Fibroblast of mammary gland (primary cell): ENCODE measurements at regions not wholly inside any gene's neighbourhood (a gene's known extent, or its start where the extent isn't known, plus 50 kb on each side); places are given as distances from the start of the nearest gene placed in this dataset.
A peak's percentile ranks its signal among the peaks of the same experiment; 100 is the strongest.

ENCODE experiments used
- DNase-seq: peaks from one replicate; pipeline ENCODE4 v3.0.0-alpha.2; 2010; ENCODE audit warnings: low read depth
- H3K4me3 ChIP-seq: 2 replicates; pipeline ENCODE4 v1.5.1; 2011; ENCODE audit warnings: low read depth, mild to moderate bottlenecking, low read length, moderate library complexity; ENCODE audit not compliant: control insufficient read depth
- CTCF ChIP-seq: conservative IDR thresholded peaks from 2 replicates; pipeline ENCODE4 v1.5.1; 2011; ENCODE audit warnings: low read depth, low read length, inconsistent platforms; ENCODE audit not compliant: control insufficient read depth, insufficient read depth

GRCh38 chr2:123717636-123718334 lies 307.3 kb upstream of the CNTNAP5 start:
- no peak for DNase-seq
- H3K4me3 ChIP-seq = no peak overlapping the region
- no peak for TF ChIP-seq CTCF

- no peak for DNase-seq
- H3K4me3 ChIP-seq = no peak overlapping the region
- TF ChIP-seq CTCF = no peak
These were observed 304.3 kb upstream of the CNTNAP5 start for GRCh38 chr2:123720760-123721159.

- H3K4me3 ChIP-seq = no peak overlapping the region
- TF ChIP-seq CTCF = no peak
- no peak for DNase-seq
These were observed 301.4 kb upstream of the CNTNAP5 start for GRCh38 chr2:123723706-123724105.

- no peak overlapping the region for H3K4me3 ChIP-seq
- TF ChIP-seq CTCF = no peak
- no peak for DNase-seq
These were observed 292.5 kb upstream of the CNTNAP5 start for GRCh38 chr2:123732563-123732962.

GRCh38 chr2:123737371-123737770 lies 287.7 kb upstream of the CNTNAP5 start:
- no peak overlapping the region for H3K4me3 ChIP-seq
- no peak for DNase-seq
- TF ChIP-seq CTCF = no peak

- no peak for TF ChIP-seq CTCF
- H3K4me3 ChIP-seq = no peak overlapping the region
- peak; percentile 2 for DNase-seq
These were observed 286.4 kb upstream of the CNTNAP5 start for GRCh38 chr2:123738643-123739042.

GRCh38 chr2:123746006-123746405 lies 279.1 kb upstream of the CNTNAP5 start:
- DNase-seq = no peak
- H3K4me3 ChIP-seq = no peak overlapping the region
- no peak for TF ChIP-seq CTCF
